Sigmoid colon (tissue), 4 donors: ENCODE measurements at regions not wholly inside any gene's neighbourhood (a gene's known extent, or its start where the extent isn't known, plus 50 kb on each side); places are given as distances from the start of the nearest gene placed in this dataset.

ENCODE experiments used
- CTCF ChIP-seq, 4 experiments: fragments of 450-650 bp in 3 of 4; fragments of 200-600 bp in 1 of 4; IDR thresholded peaks; one replicate each; pipeline ENCODE4 v1.5.1; 2016 to 2019; ENCODE audit warnings: antibody characterized with exemption in 4 of 4, mild to moderate bottlenecking in 3 of 4, moderate library complexity in 2 of 4
- EP300 ChIP-seq, 4 donors: sonication (generic); formaldehyde crosslinking; IDR thresholded peaks; one replicate each; pipeline ENCODE4 v1.6.1; 2017; ENCODE audit warnings: antibody characterized with exemption in 4 of 4
- POLR2AphosphoS5 ChIP-seq, 4 donors: sonication (generic); formaldehyde crosslinking; IDR thresholded peaks; one replicate each; pipeline ENCODE4 v1.6.1; 2017; ENCODE audit warnings: antibody characterized with exemption in 4 of 4

DNA sequence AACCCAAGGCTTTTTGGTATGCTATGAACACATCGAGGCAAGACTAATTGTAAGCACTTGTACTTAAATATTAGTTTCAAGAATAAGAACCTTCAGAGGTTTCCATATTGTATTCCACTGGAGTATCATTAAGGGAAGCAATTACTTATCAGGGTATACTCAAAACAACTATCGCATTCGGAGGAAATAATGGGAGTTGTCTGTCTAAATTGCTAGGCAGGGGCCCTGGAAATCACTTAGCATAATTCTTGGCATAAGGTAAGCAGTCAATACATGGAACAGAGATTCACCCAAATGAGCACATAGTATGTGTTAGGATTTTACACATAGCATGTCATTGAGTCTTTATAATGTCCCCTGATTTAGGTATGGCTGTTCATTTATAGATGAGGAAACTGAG, 249.4 kb downstream of the DHX15 start:
- TF ChIP-seq CTCF (IDR thresholded peaks at IDR 0.05) (no peak), POLR2AphosphoS5 (IDR thresholded peaks at IDR 0.05) (no peak), EP300 (IDR thresholded peaks at IDR 0.05) (no peak)
